ENCODE measurements at regions not wholly inside any gene's neighbourhood (a gene's known extent, or its start where the extent isn't known, plus 50 kb on each side); places are given as distances from the start of the nearest gene placed in this dataset.
A peak's percentile ranks its signal among the peaks of the same experiment; 100 is the strongest.

- DNase-seq (ENCODE audit: low spot score) = no peak
Measured at GRCh38 chr5:128881502-128882018, 83.7 kb upstream of the SLC27A6 start.

GRCh38 chr5:128885649-128886255, 79.5 kb upstream of the SLC27A6 start:
- no peak for DNase-seq (ENCODE audit: low spot score)

DNA sequence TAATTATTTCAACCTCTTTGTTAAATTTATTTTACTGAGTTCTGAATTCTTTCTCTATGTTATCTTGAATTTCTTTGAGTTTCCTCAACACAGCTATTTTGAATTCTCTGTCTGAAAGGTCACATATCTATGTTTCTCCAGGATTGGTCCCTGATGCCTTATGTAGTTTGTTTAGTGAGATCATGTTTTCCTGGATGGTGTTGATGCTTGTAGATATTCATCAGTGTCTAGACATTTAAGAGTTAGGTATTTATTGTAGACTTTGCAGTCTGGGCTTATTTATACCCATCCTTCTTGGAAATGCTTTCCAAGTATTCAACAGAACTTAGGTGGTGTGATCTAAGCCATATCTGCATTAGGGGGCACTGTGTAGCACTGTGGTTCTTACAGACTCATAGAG, 70.2 kb upstream of the SLC27A6 start:
- DNase-seq (ENCODE audit: low spot score) = no peak

DNA sequence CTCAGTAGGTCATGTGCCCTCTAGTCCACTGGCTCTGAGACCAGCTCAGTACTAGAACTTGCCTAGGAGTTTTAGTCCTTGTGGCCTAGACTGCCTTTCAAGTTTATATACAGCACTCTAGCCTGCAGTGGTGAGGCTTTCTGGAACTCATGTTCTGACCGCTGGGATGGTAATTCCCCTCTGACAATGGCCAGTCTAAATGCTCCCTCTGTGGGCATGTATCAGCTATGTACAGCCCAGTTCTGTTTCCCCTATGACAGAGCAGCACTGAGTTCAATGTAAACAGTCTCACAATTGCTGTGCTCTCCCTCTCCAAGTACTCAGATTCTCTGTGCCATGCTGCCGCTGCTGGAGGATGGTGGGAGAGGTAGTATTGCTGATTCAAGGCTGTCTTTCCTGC, 68.6 kb upstream of the SLC27A6 start:
- no peak for DNase-seq (ENCODE audit: low spot score)

- no peak for DNase-seq (ENCODE audit: low spot score)
Measured at GRCh38 chr5:128903550-128903949, 61.7 kb upstream of the SLC27A6 start.

- no peak for DNase-seq (ENCODE audit: low spot score)
Measured at GRCh38 chr5:128904805-128905567, 60.3 kb upstream of the SLC27A6 start.

DNA sequence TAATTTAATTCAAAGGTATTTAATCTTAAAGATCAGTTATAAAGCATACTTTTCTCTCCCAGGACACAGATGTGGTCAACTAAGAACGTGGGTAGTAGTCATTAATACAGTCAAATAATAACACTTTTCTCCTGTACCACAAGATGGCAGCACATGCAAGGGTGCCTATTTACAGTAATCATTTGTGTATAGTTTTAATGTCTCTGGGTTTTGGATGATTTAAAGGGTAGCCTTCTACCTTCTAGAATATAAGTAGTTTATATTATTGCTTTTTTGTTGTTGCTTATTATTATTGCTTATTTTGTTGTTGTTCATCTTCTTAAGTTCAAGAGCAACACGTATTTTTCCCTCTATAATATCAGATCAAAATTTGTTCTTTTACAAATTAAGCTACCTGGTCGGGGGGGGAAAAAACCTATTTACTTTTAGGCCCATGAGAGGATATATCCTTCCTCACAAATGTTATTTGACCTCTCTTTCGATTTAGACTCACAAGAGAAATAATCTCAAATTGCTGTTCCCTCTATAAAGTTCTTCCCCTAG, 59.6 kb upstream of the SLC27A6 start:
- DNase-seq (ENCODE audit: low spot score) = peak; percentile 64

DNA sequence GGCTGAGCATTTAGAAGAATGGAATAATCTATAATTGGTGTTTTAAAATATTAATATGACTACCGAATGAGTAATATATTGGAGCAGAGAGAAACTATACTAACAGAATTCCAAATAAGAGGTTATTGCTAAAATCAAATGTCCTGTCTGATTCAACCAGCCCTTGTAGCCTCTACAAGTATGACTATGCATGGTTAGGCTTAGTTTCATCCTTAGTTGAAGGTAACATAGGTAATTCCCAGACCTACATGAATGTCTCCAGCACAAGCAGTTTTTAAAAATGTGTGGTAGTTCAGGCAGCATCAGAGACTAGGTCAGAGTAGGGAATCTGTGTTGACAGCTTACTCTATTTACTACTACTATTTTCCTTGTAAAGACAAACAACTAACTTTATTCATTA, 51.7 kb upstream of the SLC27A6 start:
- DNase-seq (ENCODE audit: low spot score) = no peak

Data from SK-N-DZ (cell line).